ENCODE measurements at regions not wholly inside any gene's neighbourhood (a gene's known extent, or its start where the extent isn't known, plus 50 kb on each side); places are given as distances from the start of the nearest gene placed in this dataset.

DNA sequence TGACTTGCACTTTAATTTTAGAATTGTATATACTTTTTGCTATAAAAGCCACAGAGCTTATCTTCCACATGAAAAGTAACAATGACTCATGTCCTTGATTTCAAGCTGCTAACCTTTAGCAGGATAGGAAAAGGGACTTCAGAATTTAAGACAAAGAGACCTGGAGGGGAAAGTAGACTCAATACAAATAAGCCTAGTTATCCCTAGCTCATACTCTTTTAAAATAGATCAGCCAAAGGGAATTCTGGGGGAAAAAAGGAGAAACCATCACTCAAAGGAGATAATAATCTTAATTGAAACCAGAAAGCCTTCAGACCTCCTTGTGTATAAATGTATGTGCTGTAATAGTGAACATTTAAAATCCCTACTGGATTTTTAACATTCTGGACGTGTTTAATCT, 930.3 kb downstream of the NTRK3 start (continued):
- TF ChIP-seq MAX (IDR thresholded peaks at IDR 0.05) (no peak), ZFX (IDR thresholded peaks at IDR 0.05) (no peak), RAD21 (IDR thresholded peaks at IDR 0.05; ENCODE audit: low read depth) (no peak), SP1 (IDR thresholded peaks at IDR 0.05; ENCODE audit: low read depth) (no peak)

- H4K20me1 ChIP-seq (ENCODE audit: insufficient read depth): no peaks in the 10 kb centered on the region
- no peak overlapping the region for H3K4me3 ChIP-seq (replicated peaks in 1 of 2; ENCODE audit: low read depth in 1 of 2, low read length in 2 of 2)
- no peaks in the 10 kb centered on the region for H3K36me3 ChIP-seq (ENCODE audit: control insufficient read depth in 1 of 2, insufficient read depth in 2 of 2, low read length in 2 of 2)
- no peaks in the 10 kb centered on the region for H3K79me2 ChIP-seq (ENCODE audit: insufficient read depth, low read length)
- ChIA-PET CTCF (no interaction called here), RAD21 (ENCODE audit: low non-redundant PET in 1 of 2, low total read pairs in 2 of 2, uncharacterized antibody in 2 of 2, unreplicated experiment in 2 of 2) (no interaction called here), POLR2A (no interaction called here)
- no peaks in the 10 kb centered on the region for H3K9me2 ChIP-seq (ENCODE audit: insufficient read depth)
- no TSS peak for BruUV-seq (replicated peaks)
- H2AFZ ChIP-seq (ENCODE audit: low read depth, low read length, poor library complexity, severe bottlenecking): no peak overlapping the region
- H3K27me3 ChIP-seq (ENCODE audit: insufficient read depth, low read length): no peaks in the 10 kb centered on the region
- H3K27ac ChIP-seq (ENCODE audit: low read depth, low read length): no peak overlapping the region
- H3K9ac ChIP-seq (ENCODE audit: low read length): no peak overlapping the region
- H3K4me2 ChIP-seq (ENCODE audit: low read length): no peak overlapping the region
- intact Hi-C loops (cut with micrococcal nuclease): no loop called here
- ATAC-seq (no peak), DNase-seq (ENCODE audit: low read depth, low spot score) (no peak)
- peaks cover 7 to 17% of the 10 kb centered on the region in 2 experiments; a peak in 3 of 4 replicates for H3K9me3 ChIP-seq (ENCODE audit: control insufficient read depth in 1 of 2, insufficient read depth in 1 of 2, low read depth in 1 of 2, low read length in 2 of 2)
- no peaks in the 10 kb centered on the region for H3K4me1 ChIP-seq (ENCODE audit: control insufficient read depth in 1 of 2, insufficient read depth in 2 of 2, low read length in 2 of 2)
- TF ChIP-seq, protein P1, sequence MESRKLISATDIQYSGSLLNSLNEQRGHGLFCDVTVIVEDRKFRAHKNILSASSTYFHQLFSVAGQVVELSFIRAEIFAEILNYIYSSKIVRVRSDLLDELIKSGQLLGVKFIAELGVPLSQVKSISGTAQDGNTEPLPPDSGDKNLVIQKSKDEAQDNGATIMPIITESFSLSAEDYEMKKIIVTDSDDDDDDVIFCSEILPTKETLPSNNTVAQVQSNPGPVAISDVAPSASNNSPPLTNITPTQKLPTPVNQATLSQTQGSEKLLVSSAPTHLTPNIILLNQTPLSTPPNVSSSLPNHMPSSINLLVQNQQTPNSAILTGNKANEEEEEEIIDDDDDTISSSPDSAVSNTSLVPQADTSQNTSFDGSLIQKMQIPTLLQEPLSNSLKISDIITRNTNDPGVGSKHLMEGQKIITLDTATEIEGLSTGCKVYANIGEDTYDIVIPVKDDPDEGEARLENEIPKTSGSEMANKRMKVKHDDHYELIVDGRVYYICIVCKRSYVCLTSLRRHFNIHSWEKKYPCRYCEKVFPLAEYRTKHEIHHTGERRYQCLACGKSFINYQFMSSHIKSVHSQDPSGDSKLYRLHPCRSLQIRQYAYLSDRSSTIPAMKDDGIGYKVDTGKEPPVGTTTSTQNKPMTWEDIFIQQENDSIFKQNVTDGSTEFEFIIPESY (IDR thresholded peaks at IDR 0.05; ENCODE audit: extremely low read depth, insufficient replicate concordance, low read length): no peak
- TF ChIP-seq CTCF (IDR thresholded peaks at IDR 0.05 in 2 of 3, conservative IDR thresholded peaks at IDR 0.05 in 1 of 3; ENCODE audit: borderline replicate concordance in 1 of 3, insufficient read depth in 1 of 3, low read depth in 2 of 3, low read length in 2 of 3): no peak
- TF ChIP-seq ZNF274 (IDR thresholded peaks at IDR 0.05; ENCODE audit: low read depth, low read length): no peak
- TF ChIP-seq ELF1 (IDR thresholded peaks at IDR 0.05; ENCODE audit: borderline replicate concordance, low read depth): no peak
- no peak for TF ChIP-seq TCF7L2 (IDR thresholded peaks at IDR 0.05; ENCODE audit: borderline replicate concordance, extremely low read depth, insufficient read depth, insufficient read length)
- TF ChIP-seq CEBPB (IDR thresholded peaks at IDR 0.05; ENCODE audit: low read depth): no peak
- TF ChIP-seq MAX (IDR thresholded peaks at IDR 0.05): no peak
- TF ChIP-seq, protein P2, sequence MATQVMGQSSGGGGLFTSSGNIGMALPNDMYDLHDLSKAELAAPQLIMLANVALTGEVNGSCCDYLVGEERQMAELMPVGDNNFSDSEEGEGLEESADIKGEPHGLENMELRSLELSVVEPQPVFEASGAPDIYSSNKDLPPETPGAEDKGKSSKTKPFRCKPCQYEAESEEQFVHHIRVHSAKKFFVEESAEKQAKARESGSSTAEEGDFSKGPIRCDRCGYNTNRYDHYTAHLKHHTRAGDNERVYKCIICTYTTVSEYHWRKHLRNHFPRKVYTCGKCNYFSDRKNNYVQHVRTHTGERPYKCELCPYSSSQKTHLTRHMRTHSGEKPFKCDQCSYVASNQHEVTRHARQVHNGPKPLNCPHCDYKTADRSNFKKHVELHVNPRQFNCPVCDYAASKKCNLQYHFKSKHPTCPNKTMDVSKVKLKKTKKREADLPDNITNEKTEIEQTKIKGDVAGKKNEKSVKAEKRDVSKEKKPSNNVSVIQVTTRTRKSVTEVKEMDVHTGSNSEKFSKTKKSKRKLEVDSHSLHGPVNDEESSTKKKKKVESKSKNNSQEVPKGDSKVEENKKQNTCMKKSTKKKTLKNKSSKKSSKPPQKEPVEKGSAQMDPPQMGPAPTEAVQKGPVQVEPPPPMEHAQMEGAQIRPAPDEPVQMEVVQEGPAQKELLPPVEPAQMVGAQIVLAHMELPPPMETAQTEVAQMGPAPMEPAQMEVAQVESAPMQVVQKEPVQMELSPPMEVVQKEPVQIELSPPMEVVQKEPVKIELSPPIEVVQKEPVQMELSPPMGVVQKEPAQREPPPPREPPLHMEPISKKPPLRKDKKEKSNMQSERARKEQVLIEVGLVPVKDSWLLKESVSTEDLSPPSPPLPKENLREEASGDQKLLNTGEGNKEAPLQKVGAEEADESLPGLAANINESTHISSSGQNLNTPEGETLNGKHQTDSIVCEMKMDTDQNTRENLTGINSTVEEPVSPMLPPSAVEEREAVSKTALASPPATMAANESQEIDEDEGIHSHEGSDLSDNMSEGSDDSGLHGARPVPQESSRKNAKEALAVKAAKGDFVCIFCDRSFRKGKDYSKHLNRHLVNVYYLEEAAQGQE (IDR thresholded peaks at IDR 0.05; ENCODE audit: low read depth): no peak
- no peak for TF ChIP-seq JUND (IDR thresholded peaks at IDR 0.05)
- TF ChIP-seq SRF (IDR thresholded peaks at IDR 0.05; ENCODE audit: low read depth): no peak
- TF ChIP-seq EZH2 (IDR thresholded peaks at IDR 0.05): no peak
- no peak for TF ChIP-seq POLR2AphosphoS5 (IDR thresholded peaks at IDR 0.05; ENCODE audit: low read depth, low read length)
- no peak for TF ChIP-seq EGR1 (IDR thresholded peaks at IDR 0.05; ENCODE audit: low read depth)
- no peak for TF ChIP-seq POLR2A (IDR thresholded peaks at IDR 0.05; ENCODE audit: borderline replicate concordance, extremely low read depth, insufficient read depth, insufficient read length)
- TF ChIP-seq FOSL1 (IDR thresholded peaks at IDR 0.05; ENCODE audit: low read depth): no peak
Measured at GRCh38 chr15:87322870-87323269, 933.7 kb downstream of the NTRK3 start.
